NCI-H748 (cell line): ENCODE measurements at regions not wholly inside any gene's neighbourhood (a gene's known extent, or its start where the extent isn't known, plus 50 kb on each side); places are given as distances from the start of the nearest gene placed in this dataset.

Experiments
- DNase-seq: peaks from one replicate; lab custom pipeline; 2025; ENCODE audit not compliant: unreplicated experiment; lab: John Stamatoyannopoulos, UW

- DNase-seq = peak; percentile 24
Observed at GRCh38 chr6:40640599-40641227, 53.5 kb upstream of the LRFN2 start.
